Endothelial cell of umbilical vein (primary cell): ENCODE measurements at regions not wholly inside any gene's neighbourhood (a gene's known extent, or its start where the extent isn't known, plus 50 kb on each side); places are given as distances from the start of the nearest gene placed in this dataset.

Experiments used
- POLR2A ChIP-seq: IDR thresholded peaks from 2 replicates; pipeline ENCODE4 v1.6.1; 2012; ENCODE audit warnings: low read depth, mild to moderate bottlenecking, control low read depth, low read length
- POLR2AphosphoS5 ChIP-seq: IDR thresholded peaks from 2 replicates; pipeline ENCODE4 v1.6.1; 2012; ENCODE audit warnings: low read depth, mild to moderate bottlenecking, control low read depth, low read length, moderate library complexity; ENCODE audit not compliant: insufficient read depth
- TF ChIP-seq, protein P1 (sequence below), 2 donors: IDR thresholded peaks; 1 replicate in 1 of 2; 2 replicates in 1 of 2; pipeline ENCODE4 v1.5.1; 2011; ENCODE audit warnings: low read length in 2 of 2, mild to moderate bottlenecking in 2 of 2, moderate library complexity in 2 of 2, control low read depth in 1 of 2, inconsistent platforms in 1 of 2, low read depth in 1 of 2; ENCODE audit not compliant: insufficient read depth in 1 of 2; ENCODE audit errors: extremely low read depth in 1 of 2

DNA sequence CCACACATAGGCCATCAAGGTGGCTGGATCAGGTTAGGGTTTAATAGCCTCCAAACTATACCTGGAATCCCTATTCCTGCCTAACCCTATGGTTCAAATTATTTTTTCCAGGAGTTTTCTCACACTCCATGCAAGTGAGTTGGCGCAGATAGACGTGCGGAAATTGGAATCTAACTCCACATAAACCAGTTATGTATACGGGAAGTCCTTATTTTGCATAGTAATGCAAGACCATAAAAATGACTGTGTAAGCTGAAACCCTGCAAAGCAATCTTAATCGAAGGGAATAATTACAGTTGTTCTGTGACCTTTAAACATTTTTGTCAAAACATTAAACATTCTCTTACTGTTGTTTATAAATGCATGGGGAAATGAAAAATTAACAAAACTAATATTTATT, 200.1 kb upstream of the SIX2 start:
- TF ChIP-seq POLR2AphosphoS5, result no peak
- TF ChIP-seq, protein P1, sequence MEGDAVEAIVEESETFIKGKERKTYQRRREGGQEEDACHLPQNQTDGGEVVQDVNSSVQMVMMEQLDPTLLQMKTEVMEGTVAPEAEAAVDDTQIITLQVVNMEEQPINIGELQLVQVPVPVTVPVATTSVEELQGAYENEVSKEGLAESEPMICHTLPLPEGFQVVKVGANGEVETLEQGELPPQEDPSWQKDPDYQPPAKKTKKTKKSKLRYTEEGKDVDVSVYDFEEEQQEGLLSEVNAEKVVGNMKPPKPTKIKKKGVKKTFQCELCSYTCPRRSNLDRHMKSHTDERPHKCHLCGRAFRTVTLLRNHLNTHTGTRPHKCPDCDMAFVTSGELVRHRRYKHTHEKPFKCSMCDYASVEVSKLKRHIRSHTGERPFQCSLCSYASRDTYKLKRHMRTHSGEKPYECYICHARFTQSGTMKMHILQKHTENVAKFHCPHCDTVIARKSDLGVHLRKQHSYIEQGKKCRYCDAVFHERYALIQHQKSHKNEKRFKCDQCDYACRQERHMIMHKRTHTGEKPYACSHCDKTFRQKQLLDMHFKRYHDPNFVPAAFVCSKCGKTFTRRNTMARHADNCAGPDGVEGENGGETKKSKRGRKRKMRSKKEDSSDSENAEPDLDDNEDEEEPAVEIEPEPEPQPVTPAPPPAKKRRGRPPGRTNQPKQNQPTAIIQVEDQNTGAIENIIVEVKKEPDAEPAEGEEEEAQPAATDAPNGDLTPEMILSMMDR (IDR thresholded peaks at IDR 0.05; ENCODE audit: extremely low read depth in 1 of 2, insufficient read depth in 1 of 2, low read depth in 1 of 2, low read length in 2 of 2), result no peak
- no peak for TF ChIP-seq POLR2A
